Panc1 (cell line): ENCODE measurements at regions not wholly inside any gene's neighbourhood (a gene's known extent, or its start where the extent isn't known, plus 50 kb on each side); places are given as distances from the start of the nearest gene placed in this dataset.

Experiments used
- CTCF ChIP-seq: fragments of 450-650 bp; IDR thresholded peaks from 2 replicates; pipeline ENCODE4 v1.5.1; 2017; ENCODE audit warnings: mild to moderate bottlenecking
- POLR2AphosphoS5 ChIP-seq: IDR thresholded peaks from 2 replicates; pipeline ENCODE4 v1.6.1; 2012; ENCODE audit warnings: mild to moderate bottlenecking, low read depth, low read length, moderate library complexity
- REST ChIP-seq, 2 experiments: IDR thresholded peaks; 2 replicates each; pipeline ENCODE4 v1.6.1; 2011 to 2012; ENCODE audit warnings: low read depth in 2 of 2, control low read depth in 1 of 2, low read length in 1 of 2, mild to moderate bottlenecking in 1 of 2, moderate library complexity in 1 of 2; ENCODE audit not compliant: insufficient read depth in 1 of 2
- SIN3A ChIP-seq: IDR thresholded peaks from 2 replicates; pipeline ENCODE4 v1.6.1; 2012; ENCODE audit warnings: low read depth, mild to moderate bottlenecking, low read length, moderate library complexity, borderline replicate concordance; ENCODE audit not compliant: insufficient read depth
- TCF7L2 ChIP-seq: IDR thresholded peaks from 2 replicates; pipeline ENCODE4 v1.6.1; 2011; ENCODE audit warnings: mild to moderate bottlenecking, low read depth, low read length, inconsistent platforms

- no peak for TF ChIP-seq CTCF
- no peak for TF ChIP-seq POLR2AphosphoS5
- no peak for TF ChIP-seq REST (IDR thresholded peaks at IDR 0.05; ENCODE audit: insufficient read depth in 1 of 2, low read depth in 2 of 2, low read length in 1 of 2)
- no peak for TF ChIP-seq SIN3A
- no peak for TF ChIP-seq TCF7L2
Observed at GRCh38 chrX:39267176-39267575, 465.9 kb downstream of the MID1IP1 start.
